Stimulated activated naive B cell treated with anti-CD40 and anti-IgM and Interleukin-4, amounts not matched to agents 10 μg/mL and 1 μg/mL and 100 μg/mL, for 72 hours (primary cell): ENCODE measurements at regions not wholly inside any gene's neighbourhood (a gene's known extent, or its start where the extent isn't known, plus 50 kb on each side); places are given as distances from the start of the nearest gene placed in this dataset.

Experiments
- ATAC-seq, 2 donors: fragments of 150-1000 bp; cut with Tn5 transposase; replicated peaks; 2 replicates each; pipeline ENCODE4 v1.10.0; 2021; ENCODE audit warnings: moderate library complexity in 1 of 2
- DNase-seq: peaks from one replicate; pipeline ENCODE4 v3.0.0; 2021
- H3K27ac Mint-ChIP-seq: one replicate; pipeline ENCODE4 v1.8.0; 2022; ENCODE audit warnings: mild to moderate bottlenecking, mixed read lengths
- H3K27me3 Mint-ChIP-seq, 2 donors: one replicate each; pipeline ENCODE4 v1.8.0; 2022; ENCODE audit warnings: mixed read lengths in 2 of 2
- H3K36me3 Mint-ChIP-seq, 2 donors: one replicate each; pipeline ENCODE4 v1.8.0; 2022; ENCODE audit warnings: mixed read lengths in 2 of 2, mild to moderate bottlenecking in 1 of 2
- H3K4me1 Mint-ChIP-seq, 2 donors: one replicate each; pipeline ENCODE4 v1.8.0; 2022; ENCODE audit warnings: mixed read lengths in 2 of 2, mild to moderate bottlenecking in 1 of 2
- H3K4me3 Mint-ChIP-seq, 2 donors: one replicate each; pipeline ENCODE4 v1.8.0; 2022; ENCODE audit warnings: mild to moderate bottlenecking in 2 of 2, mixed read lengths in 2 of 2, moderate library complexity in 1 of 2
- H3K9me3 Mint-ChIP-seq, 2 donors: one replicate each; pipeline ENCODE4 v1.8.0; 2022; ENCODE audit warnings: mixed read lengths in 2 of 2, mild to moderate bottlenecking in 1 of 2

DNA sequence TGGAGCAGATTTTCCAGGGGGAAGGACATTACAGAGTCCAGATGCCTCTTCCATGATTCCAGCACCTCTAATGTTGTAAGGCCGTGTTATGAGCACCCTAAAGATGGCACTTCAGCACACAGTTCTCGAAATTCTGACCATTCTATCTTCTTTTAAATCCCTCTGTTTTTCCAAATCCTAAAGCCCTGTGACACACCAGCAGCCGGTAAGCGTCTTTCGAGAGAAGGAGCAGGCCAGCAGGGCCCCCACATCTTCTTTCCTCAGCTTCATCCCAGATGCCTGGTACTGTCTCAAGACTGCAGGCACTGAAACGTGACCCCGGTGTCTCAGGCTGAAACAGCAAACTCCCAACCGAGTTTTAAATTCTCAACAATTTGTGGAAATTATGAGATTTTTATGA is 211.6 kb upstream of the FOXQ1 start:
- H3K36me3 Mint-ChIP-seq: no peaks in the 10 kb centered on the region
- peaks cover 28 to 44% of the 10 kb centered on the region in 2 donors for H3K27me3 Mint-ChIP-seq
- H3K27ac Mint-ChIP-seq: no peak overlapping the region
- no peaks in the 10 kb centered on the region for H3K4me1 Mint-ChIP-seq
- ATAC-seq (no peak), DNase-seq (no peak)
- peaks cover 0 to 2% of the 10 kb centered on the region in 2 donors for H3K9me3 Mint-ChIP-seq
- H3K4me3 Mint-ChIP-seq: no peak overlapping the region

DNA sequence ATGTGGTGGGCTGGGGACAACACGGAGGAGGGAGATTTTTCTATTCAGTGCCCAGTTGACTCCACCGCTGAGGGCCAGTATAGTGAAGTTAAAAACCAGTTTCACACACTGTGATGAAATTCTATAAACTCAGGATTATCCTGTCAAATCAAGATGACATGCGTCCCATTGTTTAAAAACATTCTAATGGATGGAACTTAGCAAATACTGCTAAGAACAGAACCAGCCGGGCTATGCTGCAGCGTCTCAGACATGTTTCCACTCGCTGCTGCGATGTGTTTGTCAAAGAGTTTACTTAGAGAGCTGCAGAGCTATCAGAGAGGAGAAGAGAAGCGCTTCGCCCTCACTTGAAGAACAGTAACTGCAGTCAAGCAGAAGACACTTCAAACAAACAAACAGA is 212.6 kb upstream of the FOXQ1 start:
- no peak overlapping the region for H3K27ac Mint-ChIP-seq
- H3K4me3 Mint-ChIP-seq: no peak overlapping the region
- ATAC-seq (no peak), DNase-seq (no peak)
- H3K9me3 Mint-ChIP-seq: peaks cover 0 to 2% of the 10 kb centered on the region in 2 donors
- H3K4me1 Mint-ChIP-seq: no peaks in the 10 kb centered on the region
- H3K27me3 Mint-ChIP-seq: peaks cover 28 to 38% of the 10 kb centered on the region in 2 donors
- no peaks in the 10 kb centered on the region for H3K36me3 Mint-ChIP-seq

DNA sequence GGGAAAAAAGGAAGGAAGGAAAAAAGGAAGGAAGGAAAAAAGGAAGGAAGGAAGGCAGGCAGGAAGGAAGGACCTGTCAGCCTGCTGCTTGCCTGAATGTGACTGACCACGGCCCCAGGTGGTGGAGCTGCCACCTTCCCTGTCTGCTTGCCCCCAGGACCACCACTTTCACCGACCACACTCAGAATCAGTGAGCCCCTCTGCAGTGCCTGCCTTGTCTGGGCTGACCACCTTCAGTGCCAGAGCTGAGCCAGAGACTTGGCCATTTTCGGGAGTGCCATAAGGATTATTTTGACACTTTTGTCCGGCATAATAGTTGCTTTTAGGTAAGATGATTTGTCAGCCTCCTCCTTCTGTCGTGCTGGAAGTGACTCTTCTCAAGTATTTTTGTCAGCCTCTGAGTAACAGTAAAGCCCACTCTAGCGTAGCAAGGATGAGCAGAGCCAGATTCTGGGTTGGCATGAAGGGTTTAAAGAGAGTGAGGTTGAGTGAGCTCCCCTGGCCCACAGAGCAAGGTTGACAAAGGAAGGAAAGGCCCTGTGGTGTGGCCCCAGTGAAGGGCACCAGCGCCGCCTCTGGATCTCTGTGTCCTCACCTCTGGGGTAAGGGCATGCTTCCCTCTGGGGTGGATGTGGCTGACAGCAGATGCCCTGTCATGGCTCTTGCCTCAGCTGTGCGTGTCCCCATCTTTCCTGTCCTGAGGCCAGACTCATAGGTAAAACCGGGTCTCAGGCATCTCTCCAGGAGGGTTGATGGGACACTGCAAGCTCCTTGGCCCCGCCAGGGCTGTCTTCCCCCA is 214.7 kb upstream of the FOXQ1 start:
- H3K4me3 Mint-ChIP-seq: no peak overlapping the region
- H3K4me1 Mint-ChIP-seq: no peaks in the 10 kb centered on the region
- H3K27ac Mint-ChIP-seq: no peak overlapping the region
- H3K27me3 Mint-ChIP-seq: peaks cover 29 to 42% of the 10 kb centered on the region in 2 donors
- DNase-seq (no peak), ATAC-seq (no peak)
- H3K36me3 Mint-ChIP-seq: no peaks in the 10 kb centered on the region
- H3K9me3 Mint-ChIP-seq: peaks cover 0 to 2% of the 10 kb centered on the region in 2 donors

DNA sequence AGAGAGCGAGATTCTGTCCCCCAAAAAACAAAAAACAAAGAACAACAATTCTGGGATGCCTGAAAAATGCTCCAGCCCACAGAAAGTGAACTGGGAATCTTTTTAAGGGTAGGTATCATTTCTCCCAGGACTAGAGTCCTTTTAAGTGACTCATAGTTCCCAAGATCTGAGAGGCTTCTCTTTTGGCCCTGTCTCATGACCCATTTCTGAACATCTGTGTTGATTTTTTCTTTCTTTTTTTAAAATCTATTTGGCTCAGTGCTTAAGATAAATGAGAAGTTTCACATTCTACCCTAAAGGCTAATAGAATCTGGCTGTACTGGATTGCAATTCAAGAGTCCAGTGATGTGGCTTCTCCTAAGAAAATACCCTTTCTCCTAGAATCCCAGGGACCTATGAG is 217.6 kb upstream of the FOXQ1 start:
- peaks cover 9 to 14% of the 10 kb centered on the region in 2 donors for H3K27me3 Mint-ChIP-seq
- no peaks in the 10 kb centered on the region for H3K4me1 Mint-ChIP-seq
- H3K9me3 Mint-ChIP-seq: peaks cover 0 to 2% of the 10 kb centered on the region in 2 donors
- no peak overlapping the region for H3K4me3 Mint-ChIP-seq
- DNase-seq: no peak
- H3K27ac Mint-ChIP-seq: no peak overlapping the region
- no peaks in the 10 kb centered on the region for H3K36me3 Mint-ChIP-seq
- ATAC-seq: no peak

DNA sequence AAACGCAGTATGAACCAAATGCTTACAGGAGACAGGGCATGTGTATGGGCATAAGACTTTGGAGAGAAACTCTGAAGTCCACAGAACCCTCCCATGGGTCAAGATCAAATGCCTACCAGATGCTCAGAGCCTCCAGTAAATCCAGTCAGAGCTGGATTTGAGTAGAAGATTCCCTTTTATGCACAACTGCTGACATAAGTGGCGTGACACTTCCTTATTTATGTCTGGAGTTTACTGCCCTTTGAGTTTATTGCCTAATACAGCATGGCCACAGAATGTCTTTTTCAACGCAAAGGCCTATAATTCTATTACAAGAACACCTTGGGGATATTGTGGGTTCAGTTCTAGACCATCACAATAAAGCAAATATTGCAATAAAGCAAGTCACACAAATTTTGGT is 220.0 kb upstream of the FOXQ1 start:
- DNase-seq: no peak
- Mint-ChIP-seq H3K27ac (no peak overlapping the region), H3K9me3 (peaks cover 0 to 2% of the 10 kb centered on the region in 2 donors), H3K4me1 (no peaks in the 10 kb centered on the region), H3K27me3 (peaks cover 8 to 17% of the 10 kb centered on the region in 2 donors), H3K36me3 (no peaks in the 10 kb centered on the region), H3K4me3 (no peak overlapping the region)
- no peak for ATAC-seq

DNA sequence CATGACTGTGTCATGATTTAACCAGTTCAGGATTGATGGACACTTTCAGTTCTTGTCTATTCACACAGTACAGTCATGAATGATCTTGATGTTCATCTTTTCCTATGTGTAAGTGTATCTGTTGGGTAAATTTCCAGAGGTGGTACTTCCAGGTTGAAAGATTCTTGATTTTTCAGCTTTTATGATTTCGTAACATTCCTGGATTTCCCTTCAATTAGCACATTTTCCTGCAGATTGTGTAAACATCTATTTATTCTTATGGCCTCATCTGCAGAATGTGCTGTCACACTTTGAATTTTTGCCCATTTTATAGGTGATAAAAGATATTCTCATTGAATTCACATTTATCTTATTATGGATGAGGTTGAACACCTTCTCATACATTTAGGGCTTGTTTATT is 222.0 kb upstream of the FOXQ1 start:
- Mint-ChIP-seq H3K27ac (no peak overlapping the region), H3K9me3 (no peaks in the 10 kb centered on the region), H3K27me3 (peaks cover 19 to 24% of the 10 kb centered on the region in 2 donors), H3K4me1 (no peaks in the 10 kb centered on the region), H3K36me3 (no peaks in the 10 kb centered on the region), H3K4me3 (no peak overlapping the region)
- no peak for DNase-seq
- no peak for ATAC-seq

DNA sequence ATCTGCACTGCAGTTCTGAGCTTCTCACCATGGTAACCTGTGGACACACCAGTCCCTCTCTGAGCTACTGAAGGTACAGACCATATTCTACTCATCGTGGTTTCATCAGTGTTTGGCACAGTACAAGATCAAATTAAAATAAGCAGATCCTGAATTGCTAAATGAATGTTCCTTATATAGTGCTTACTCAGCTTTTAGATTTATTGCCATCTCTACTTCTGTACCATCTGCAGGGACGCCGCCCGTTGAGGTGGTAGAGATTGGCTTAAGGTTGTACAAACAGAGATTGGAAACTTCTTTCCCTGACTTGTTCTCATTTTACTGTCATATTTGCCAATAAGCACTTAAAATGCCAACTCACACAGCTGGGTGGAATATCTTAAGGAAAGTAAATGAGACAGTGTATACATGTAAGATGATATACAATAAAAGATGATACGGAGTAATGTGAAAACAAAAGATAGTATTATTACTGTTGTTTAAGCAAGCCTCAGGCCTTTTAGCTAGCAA is 223.4 kb upstream of the FOXQ1 start:
- Mint-ChIP-seq H3K27ac (no peak overlapping the region), H3K36me3 (no peaks in the 10 kb centered on the region), H3K9me3 (no peaks in the 10 kb centered on the region), H3K27me3 (peaks cover 17 to 22% of the 10 kb centered on the region in 2 donors), H3K4me3 (no peak overlapping the region), H3K4me1 (no peaks in the 10 kb centered on the region)
- DNase-seq: no peak
- ATAC-seq: no peak

DNA sequence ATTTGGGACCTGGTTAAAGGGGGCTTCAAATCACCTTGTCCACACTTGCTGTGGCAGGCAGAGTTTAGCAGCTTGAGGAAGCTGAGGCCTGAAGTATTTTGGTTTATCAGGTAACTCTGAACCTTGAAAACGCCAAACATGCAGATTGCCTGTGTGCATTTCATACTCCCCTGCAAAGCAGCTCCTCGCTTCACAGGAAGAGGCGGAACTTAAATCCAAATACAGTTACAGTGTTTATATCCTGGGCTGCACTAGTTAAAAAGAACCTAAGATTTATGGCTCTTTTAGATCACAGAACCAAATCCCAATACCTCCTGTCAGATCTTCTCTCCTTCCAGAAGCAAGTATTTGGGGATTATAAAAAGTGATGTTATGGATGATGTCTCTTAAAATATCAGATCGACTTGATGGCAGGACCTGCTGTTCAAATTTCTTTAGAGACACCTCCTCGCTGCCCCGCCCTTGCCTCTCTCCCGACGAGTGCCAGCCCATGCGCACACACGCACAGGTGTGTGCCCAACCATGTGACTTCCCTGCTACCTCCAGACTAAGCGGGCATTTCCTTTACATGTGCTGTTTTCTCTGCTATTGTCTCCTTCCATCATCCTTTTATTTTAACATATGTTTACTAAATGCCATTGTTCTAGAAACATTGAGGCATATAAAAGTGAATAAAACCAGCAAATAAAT is 224.6 kb upstream of the FOXQ1 start:
- ATAC-seq (no peak), DNase-seq (no peak)
- no peak overlapping the region for H3K27ac Mint-ChIP-seq
- no peaks in the 10 kb centered on the region for H3K4me1 Mint-ChIP-seq
- no peaks in the 10 kb centered on the region for H3K9me3 Mint-ChIP-seq
- H3K4me3 Mint-ChIP-seq: no peak overlapping the region
- no peaks in the 10 kb centered on the region for H3K36me3 Mint-ChIP-seq
- H3K27me3 Mint-ChIP-seq: peaks cover 10 to 15% of the 10 kb centered on the region in 2 donors

DNA sequence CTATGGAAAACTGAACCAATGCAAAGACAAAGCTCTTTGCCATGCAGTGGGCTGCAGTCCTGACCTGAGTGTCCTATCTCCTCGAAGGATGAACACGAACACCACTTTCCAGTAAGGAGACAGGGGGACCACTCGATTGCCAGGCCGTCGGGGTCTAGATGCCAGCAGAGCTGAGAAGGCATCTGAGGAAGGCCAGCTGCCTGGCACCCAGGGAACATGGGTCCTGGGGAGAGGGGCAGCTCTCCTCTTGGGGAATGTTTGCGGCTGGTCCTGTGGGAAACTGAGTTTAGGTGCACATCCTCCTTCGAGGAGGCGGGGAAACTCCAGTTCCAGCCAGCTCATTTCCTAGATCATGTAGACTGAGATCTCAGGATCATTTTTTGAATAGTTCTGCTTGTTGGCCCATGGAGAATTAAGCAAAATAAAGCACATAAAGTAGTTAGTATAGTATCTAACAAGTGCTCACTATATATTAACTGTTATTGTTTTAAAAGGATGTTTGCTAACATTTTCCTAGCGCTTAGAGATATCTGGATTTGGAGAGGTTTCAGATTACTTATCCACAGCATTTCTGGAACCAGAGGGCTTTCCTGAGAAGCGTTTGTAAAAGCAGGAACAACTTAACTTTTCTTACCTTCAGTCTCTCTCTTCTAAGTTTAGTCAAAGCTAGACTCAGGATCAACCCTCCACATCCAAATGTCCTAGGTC is 225.3 kb upstream of the FOXQ1 start:
- no peaks in the 10 kb centered on the region for H3K36me3 Mint-ChIP-seq
- H3K4me1 Mint-ChIP-seq: no peaks in the 10 kb centered on the region
- no peak overlapping the region for H3K27ac Mint-ChIP-seq
- DNase-seq (no peak), ATAC-seq (no peak)
- no peak overlapping the region for H3K4me3 Mint-ChIP-seq
- peaks cover 10 to 15% of the 10 kb centered on the region in 2 donors for H3K27me3 Mint-ChIP-seq
- H3K9me3 Mint-ChIP-seq: no peaks in the 10 kb centered on the region

DNA sequence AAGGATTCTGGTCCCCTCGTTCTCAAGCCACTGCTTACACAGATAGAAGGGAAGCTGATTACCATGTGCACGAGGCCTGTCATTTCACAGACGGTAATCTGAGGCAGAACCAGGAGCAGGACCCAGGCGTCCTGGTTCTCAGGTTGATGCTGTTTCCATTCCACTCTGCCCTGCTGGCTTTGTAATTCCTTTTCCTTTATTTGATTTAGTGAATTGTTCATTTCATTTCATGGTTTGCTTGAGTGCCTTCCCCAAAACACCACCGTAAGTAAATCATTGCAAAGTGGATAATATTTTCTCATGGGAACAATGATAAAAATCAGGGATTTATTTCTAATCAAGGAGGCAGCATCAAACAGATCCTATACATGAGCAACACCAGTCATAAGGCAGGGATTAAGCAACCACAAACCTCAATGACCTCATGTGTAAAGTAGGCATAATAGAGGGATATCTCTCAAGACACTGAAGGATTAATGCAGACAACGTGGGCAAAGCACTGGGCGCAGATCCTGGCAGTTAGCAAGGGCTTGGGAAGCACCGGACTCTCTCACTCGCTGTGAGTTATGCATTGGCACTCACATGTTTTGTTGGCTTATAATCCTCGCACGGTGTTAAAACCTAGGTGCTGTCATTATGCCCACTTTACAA is 229.5 kb upstream of the FOXQ1 start:
- Mint-ChIP-seq H3K27me3 (peaks cover 12 to 16% of the 10 kb centered on the region in 2 donors), H3K27ac (no peak overlapping the region)
- no peak for DNase-seq

DNA sequence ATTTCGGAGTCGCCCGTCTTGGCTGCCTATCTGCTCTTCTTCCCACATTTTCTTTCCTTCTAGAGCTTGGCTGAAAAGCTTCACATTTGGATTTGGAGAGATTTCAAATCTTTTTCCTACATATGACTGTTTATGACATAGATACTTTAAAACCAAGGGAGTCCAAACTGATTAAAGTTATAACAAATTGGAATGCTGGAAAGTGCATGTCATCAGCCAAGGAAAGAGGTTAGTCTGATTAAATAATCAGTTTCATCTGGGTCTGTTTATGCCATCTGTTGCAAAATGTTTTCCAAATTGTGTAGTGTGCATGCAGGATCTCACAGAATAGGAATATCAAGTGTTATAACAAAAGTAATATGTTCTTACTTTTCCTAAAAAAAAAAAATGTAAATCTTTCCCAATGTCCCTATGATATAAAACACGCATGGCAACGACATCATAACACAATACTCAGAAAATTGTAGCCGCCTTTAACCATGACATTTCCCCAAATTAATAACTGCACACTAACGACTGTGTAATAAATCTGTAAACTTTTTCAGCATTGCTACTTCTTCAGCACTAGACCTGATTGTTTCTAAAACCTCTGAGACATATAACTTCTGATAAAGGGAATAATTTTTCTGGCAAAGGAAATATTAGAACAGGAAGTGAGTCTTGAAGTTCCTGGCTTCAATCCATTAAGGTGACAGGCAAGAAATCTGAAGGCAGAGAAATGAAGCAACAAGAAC is 230.2 kb upstream of the FOXQ1 start:
- DNase-seq: no peak
- no peak overlapping the region for H3K4me3 Mint-ChIP-seq
- no peaks in the 10 kb centered on the region for H3K4me1 Mint-ChIP-seq
- peaks cover 11 to 16% of the 10 kb centered on the region in 2 donors for H3K27me3 Mint-ChIP-seq
- no peaks in the 10 kb centered on the region for H3K36me3 Mint-ChIP-seq
- H3K9me3 Mint-ChIP-seq: no peaks in the 10 kb centered on the region
- H3K27ac Mint-ChIP-seq: no peak overlapping the region
- no peak for ATAC-seq

More for the DNA sequence above, 229.5 kb upstream of the FOXQ1 start:
- no peak for ATAC-seq
- H3K4me1 Mint-ChIP-seq: no peaks in the 10 kb centered on the region
- no peak overlapping the region for H3K4me3 Mint-ChIP-seq
- no peaks in the 10 kb centered on the region for H3K36me3 Mint-ChIP-seq
- no peaks in the 10 kb centered on the region for H3K9me3 Mint-ChIP-seq

DNA sequence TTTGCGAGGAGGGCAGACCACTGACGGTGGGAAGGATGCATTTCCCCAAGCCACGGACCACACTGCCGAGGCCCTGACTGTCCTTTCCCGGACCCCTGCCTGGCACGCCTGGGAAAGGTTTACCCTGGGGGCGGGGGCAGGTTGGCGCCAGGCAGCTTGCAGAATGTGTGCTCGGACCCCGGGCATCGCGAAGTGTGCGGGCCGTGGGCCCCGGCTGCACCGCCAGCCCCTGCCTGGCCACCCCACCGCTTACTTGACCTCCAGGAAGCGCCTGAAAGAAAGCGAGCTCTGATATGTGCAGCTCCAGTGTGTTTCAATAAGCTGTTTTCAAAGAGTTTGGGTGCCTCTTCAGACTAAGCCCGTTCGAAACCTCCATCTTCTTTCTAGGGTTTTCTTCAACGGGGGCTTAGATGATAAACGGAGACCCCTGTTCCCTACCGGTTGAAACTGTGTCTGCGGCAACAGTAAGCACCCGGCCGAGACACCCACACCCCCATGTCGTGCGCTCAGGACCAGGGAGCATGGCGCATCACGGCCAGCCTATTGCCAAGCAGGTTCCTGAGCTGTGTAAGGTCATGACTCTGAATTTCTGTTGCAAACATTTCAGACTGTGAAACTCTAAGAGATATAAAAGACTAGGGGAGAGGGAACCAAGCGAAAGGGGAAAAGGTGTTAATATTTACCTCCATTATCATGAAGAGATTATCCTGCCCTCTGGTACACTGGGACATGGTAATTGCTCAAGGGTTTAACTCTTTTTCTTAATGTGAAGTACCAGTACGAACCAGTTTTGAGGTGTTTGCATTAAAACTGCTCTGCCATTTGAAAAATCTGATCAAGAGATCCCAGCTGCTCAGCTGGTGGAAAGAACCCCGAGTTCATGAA is 231.2 kb upstream of the FOXQ1 start:
- Mint-ChIP-seq H3K4me3 (no peak overlapping the region), H3K27me3 (peaks cover 5 to 10% of the 10 kb centered on the region in 2 donors), H3K27ac (no peak overlapping the region), H3K9me3 (no peaks in the 10 kb centered on the region), H3K36me3 (no peaks in the 10 kb centered on the region), H3K4me1 (no peaks in the 10 kb centered on the region)
- no peak for DNase-seq
- ATAC-seq: no peak

DNA sequence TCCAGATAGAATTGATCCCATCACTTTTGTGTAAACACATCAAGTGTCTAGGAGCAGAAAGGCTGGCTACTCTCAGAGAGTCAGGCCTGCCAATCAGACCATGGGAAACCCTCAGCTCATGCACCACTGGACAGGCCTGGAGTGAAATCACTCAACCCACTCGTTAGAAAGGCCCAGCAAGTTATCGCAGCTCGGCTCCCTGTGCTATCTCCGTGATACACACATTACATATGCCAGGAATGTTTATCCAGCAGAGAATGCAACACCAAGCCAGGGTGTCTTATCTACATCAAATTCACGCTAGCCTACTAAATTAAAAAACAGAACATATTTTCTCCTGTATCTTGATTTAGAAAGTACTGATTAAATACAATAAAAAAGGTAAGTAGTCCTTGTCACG is 232.4 kb upstream of the FOXQ1 start:
- H3K4me1 Mint-ChIP-seq: no peaks in the 10 kb centered on the region
- no peaks in the 10 kb centered on the region for H3K9me3 Mint-ChIP-seq
- H3K4me3 Mint-ChIP-seq: no peak overlapping the region
- H3K27ac Mint-ChIP-seq: no peak overlapping the region
- no peak for DNase-seq
- H3K27me3 Mint-ChIP-seq: peaks cover 5 to 6% of the 10 kb centered on the region in 2 donors
- H3K36me3 Mint-ChIP-seq: no peaks in the 10 kb centered on the region
- no peak for ATAC-seq
